Lower leg skin (tissue), 4 donors: ENCODE measurements at regions not wholly inside any gene's neighbourhood (a gene's known extent, or its start where the extent isn't known, plus 50 kb on each side); places are given as distances from the start of the nearest gene placed in this dataset.

ENCODE experiments used
- DNase-seq, 2 donors: peaks; one replicate each; pipeline ENCODE4 v3.0.0-alpha.2; 2019; ENCODE audit warnings: low spot score in 2 of 2
- H3K4me3 ChIP-seq: fragments of 200-600 bp; sonication (generic); 2 replicates; pipeline ENCODE4 v1.5.1; 2017; ENCODE audit warnings: mild to moderate bottlenecking, low read depth; ENCODE audit not compliant: poor library complexity, severe bottlenecking
- POLR2A ChIP-seq, 2 donors: fragments of 450-650 bp; IDR thresholded peaks; one replicate each; pipeline ENCODE4 v1.6.1; 2016 to 2017; ENCODE audit warnings: antibody characterized with exemption in 2 of 2, mild to moderate bottlenecking in 1 of 2, moderate library complexity in 1 of 2
- WGBS, 2 donors: methylation state at CpG; one replicate each; pipeline ENCODE4 v1.1.5; 2018; 5-methylcytosine and 5-hydroxymethylcytosine counted together
- intact Hi-C: fragments of 100-400 bp; cut with DNase I; formaldehyde crosslinking; loops from one replicate; pipeline ENCODE4 v1.15.0; 2023; ENCODE audit warnings: low total_unique reads
- TF ChIP-seq, protein P1 (sequence below), 3 donors: fragments of 450-650 bp; IDR thresholded peaks; one replicate each; pipeline ENCODE4 v1.5.1; 2016; ENCODE audit warnings: antibody characterized with exemption in 3 of 3, mild to moderate bottlenecking in 3 of 3, moderate library complexity in 2 of 3

DNA sequence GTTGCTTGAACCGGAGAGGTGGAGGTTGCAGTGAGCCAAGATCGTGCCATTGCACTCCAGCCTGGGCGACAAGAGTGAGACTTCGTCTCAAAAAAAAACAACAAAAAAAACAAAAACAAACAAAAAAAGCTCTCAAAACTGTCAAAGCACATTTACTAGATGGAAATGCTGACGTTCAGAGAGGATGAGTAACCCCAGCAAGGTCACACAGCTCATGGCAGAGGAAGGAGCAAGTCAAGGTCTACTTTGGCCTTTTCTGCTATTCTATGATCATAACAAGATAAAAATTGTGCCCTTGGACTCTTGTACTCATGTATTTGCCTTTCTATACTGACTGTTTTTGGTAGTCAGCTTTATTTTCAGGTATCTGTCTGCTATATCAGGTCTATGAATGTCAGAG is 109.5 kb downstream of the ARL6IP6 start:
- no peak for TF ChIP-seq POLR2A (IDR thresholded peaks at IDR 0.05)
- TF ChIP-seq, protein P1, sequence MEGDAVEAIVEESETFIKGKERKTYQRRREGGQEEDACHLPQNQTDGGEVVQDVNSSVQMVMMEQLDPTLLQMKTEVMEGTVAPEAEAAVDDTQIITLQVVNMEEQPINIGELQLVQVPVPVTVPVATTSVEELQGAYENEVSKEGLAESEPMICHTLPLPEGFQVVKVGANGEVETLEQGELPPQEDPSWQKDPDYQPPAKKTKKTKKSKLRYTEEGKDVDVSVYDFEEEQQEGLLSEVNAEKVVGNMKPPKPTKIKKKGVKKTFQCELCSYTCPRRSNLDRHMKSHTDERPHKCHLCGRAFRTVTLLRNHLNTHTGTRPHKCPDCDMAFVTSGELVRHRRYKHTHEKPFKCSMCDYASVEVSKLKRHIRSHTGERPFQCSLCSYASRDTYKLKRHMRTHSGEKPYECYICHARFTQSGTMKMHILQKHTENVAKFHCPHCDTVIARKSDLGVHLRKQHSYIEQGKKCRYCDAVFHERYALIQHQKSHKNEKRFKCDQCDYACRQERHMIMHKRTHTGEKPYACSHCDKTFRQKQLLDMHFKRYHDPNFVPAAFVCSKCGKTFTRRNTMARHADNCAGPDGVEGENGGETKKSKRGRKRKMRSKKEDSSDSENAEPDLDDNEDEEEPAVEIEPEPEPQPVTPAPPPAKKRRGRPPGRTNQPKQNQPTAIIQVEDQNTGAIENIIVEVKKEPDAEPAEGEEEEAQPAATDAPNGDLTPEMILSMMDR (IDR thresholded peaks at IDR 0.05), result no peak
- DNase-seq, result no peak
- 80 to 89% methylated on average over 5 of the region's 5 CpGs for WGBS, 2 donors
- no peak overlapping the region for H3K4me3 ChIP-seq
- intact Hi-C loops, result no loop called here

DNA sequence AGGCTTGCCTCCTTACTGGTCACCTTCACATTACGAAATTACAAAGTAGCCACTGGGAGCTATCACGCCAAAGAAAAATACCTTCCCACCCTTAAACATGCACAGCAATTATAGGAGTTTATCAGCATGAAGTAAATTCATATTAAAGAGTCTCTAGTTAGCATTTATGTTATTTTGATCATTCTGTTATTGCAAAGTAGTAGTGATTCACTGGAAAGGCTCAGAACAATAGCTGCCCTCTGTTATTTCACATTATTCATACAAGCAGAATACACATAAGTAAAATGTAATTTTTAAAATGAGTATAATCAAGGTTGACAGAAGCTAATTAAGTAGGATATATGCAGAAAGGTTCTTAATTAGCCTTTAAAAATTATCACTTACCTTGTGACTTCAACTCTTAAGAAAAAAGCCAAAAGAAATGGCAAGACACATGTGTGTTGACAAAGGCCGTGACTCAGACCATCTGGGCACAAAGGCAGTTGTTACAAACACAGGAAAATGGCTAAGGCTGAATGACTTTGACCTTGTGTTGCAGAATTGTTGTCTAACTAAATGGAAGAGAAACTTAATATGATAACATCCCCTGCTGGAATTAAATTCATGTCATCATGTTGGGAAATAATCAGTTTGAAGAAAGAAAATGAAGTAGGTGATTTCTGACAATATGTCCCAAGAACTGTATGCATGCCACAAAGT is 108.3 kb downstream of the ARL6IP6 start:
- no peak for DNase-seq
- WGBS, 2 donors, result 82 to 83% methylated on average over 3 of the region's 3 CpGs
- intact Hi-C loops, result no loop called here
- H3K4me3 ChIP-seq, result no peak overlapping the region
- TF ChIP-seq, protein P1 (IDR thresholded peaks at IDR 0.05), result no peak
- TF ChIP-seq POLR2A (IDR thresholded peaks at IDR 0.05), result no peak

DNA sequence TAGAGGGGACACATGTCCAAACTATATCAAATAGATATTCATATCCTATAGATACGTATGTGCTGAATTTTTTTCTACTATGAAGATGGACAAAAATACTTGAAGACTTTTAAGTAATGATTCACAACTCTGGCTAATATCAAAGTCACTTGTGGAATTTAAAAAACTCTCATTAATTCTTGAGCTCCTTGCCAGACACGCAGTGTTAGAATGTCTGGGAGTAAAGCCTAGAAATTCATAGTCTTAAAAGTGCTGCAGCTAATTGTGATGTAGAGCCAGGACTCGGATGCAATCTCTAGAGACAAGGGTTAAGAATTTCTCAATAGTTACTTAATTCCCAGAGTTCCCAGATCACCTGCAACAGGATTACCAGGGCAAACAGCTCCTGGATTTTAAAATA is 107.4 kb downstream of the ARL6IP6 start:
- no peak overlapping the region for H3K4me3 ChIP-seq
- DNase-seq, result no peak
- TF ChIP-seq, protein P1 (IDR thresholded peaks at IDR 0.05), result no peak
- no peak for TF ChIP-seq POLR2A (IDR thresholded peaks at IDR 0.05)
- 33 to 39% methylated on average over 3 of the region's 3 CpGs for WGBS, 2 donors
- intact Hi-C loops, result no loop called here

DNA sequence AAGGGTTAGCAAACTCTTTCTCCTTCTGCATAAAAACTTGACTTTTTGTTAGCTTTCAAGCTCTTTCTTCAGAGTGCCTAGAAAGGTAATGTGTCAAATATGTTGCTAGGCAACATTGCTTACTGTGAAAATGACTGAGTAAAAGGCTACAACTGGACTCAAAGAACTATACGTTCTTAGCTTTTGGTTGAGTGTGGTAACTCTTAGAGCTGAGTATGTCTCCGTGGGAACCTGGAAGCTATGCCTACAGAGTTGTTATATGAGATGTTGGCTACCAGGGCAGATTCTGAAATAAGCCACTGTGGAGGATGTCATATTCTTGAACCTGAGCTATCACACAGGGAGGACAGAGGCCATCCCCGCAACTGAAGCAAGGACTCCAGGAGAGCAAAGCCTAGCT is 105.5 kb downstream of the ARL6IP6 start:
- no peak overlapping the region for H3K4me3 ChIP-seq
- WGBS, 2 donors, result 40 to 65% methylated on average over 3 of the region's 3 CpGs
- TF ChIP-seq POLR2A (IDR thresholded peaks at IDR 0.05), result no peak
- TF ChIP-seq, protein P1 (IDR thresholded peaks at IDR 0.05), result no peak
- intact Hi-C loops, result no loop called here
- no peak for DNase-seq

DNA sequence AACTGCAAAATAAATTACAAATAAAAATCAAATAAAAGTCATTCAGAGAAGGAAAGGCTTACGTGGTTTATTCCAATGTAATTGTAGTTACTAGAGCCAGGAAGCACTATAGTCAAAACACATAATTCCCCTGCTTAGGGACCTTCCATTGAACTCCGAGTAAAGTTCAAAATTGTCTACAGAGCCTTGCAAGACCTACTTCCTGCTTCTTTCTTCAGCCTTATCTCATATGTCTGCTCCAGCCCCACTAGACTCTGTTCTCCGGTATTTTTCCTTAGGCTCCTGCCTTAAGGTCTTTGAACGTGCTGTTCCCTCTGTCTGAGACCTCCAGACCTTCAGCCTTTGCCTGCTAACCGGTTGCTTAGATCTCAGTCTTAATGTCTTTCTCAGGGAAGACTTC is 104.3 kb downstream of the ARL6IP6 start:
- 50 to 59% methylated on average over 5 of the region's 5 CpGs for WGBS, 2 donors
- DNase-seq, result no peak
- intact Hi-C loops, result no loop called here
- TF ChIP-seq, protein P1 (IDR thresholded peaks at IDR 0.05), result no peak
- TF ChIP-seq POLR2A (IDR thresholded peaks at IDR 0.05), result no peak
- H3K4me3 ChIP-seq, result no peak overlapping the region

DNA sequence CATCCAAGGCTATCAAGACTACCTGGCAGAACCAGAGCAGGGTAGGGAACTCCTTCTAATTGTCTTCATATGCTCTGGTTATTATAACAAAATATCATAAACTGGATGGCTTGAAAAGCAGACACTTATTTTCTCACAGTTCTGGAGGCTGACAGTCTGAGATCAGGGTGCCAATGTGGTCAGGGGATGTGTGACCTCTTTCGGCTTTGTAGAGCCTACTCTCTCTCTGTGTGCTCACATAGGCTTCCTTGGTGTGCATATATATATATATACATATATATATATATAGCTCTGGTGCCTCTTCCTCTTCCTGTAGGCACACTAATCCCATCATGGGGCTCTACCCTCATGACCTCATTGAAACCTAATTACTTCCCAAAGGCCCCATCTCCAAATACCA is 101.6 kb downstream of the ARL6IP6 start:
- no peak for TF ChIP-seq POLR2A (IDR thresholded peaks at IDR 0.05)
- TF ChIP-seq, protein P1 (IDR thresholded peaks at IDR 0.05), result no peak
- WGBS, 2 donors, result 96 to 100% methylated on average over 1 of the region's 1 CpG
- no peak for DNase-seq
- H3K4me3 ChIP-seq, result no peak overlapping the region
- intact Hi-C loops, result no loop called here
